Fibroblast of lung (primary cell): ENCODE measurements at regions not wholly inside any gene's neighbourhood (a gene's known extent, or its start where the extent isn't known, plus 50 kb on each side); places are given as distances from the start of the nearest gene placed in this dataset.

Source experiments
- CTCF ChIP-seq, 2 donors: IDR thresholded peaks in 1 of 2; conservative IDR thresholded peaks in 1 of 2; 1 replicate in 1 of 2; 2 replicates in 1 of 2; pipeline ENCODE4 v1.5.1; 2011 to 2012; ENCODE audit warnings: low read length in 2 of 2, control low read depth in 1 of 2, inconsistent platforms in 1 of 2, low read depth in 1 of 2, mild to moderate bottlenecking in 1 of 2
- EZH2 ChIP-seq: IDR thresholded peaks from 2 replicates; pipeline ENCODE4 v1.5.1; 2012; ENCODE audit warnings: low read length, control low read depth, mild to moderate bottlenecking; ENCODE audit errors: missing control alignments

GRCh38 chr3:74470313-74470712 lies 144.1 kb downstream of the CNTN3 start:
- no peak for TF ChIP-seq CTCF (conservative IDR thresholded peaks at IDR 0.05 in 1 of 2, IDR thresholded peaks at IDR 0.05 in 1 of 2; ENCODE audit: low read depth in 1 of 2, low read length in 2 of 2)
- no peak for TF ChIP-seq EZH2
